Neural cell (in vitro differentiated cells): ENCODE measurements at regions not wholly inside any gene's neighbourhood (a gene's known extent, or its start where the extent isn't known, plus 50 kb on each side); places are given as distances from the start of the nearest gene placed in this dataset.

Source experiments
- H2AFZ ChIP-seq: fragments of 200-600, 300-800 bp; sonication (generic), shearing (Covaris generic); 2 replicates; pipeline ENCODE4 v1.6.0; 2014; ENCODE audit warnings: low read depth, mild to moderate bottlenecking, antibody characterized with exemption, low read length, moderate library complexity
- H3F3A ChIP-seq: fragments of 200-600 bp; shearing (Covaris generic); 2 replicates; pipeline ENCODE4 v1.6.1; 2016; ENCODE audit warnings: mild to moderate bottlenecking, moderate library complexity, mixed read lengths, antibody characterized with exemption, low read length; ENCODE audit not compliant: insufficient read depth, poor library complexity, severe bottlenecking
- H3K27ac ChIP-seq: fragments of 200-600, 300-800 bp; sonication (generic), shearing (Covaris generic); 2 replicates; pipeline ENCODE4 v1.5.1; 2014; ENCODE audit warnings: mild to moderate bottlenecking, low read length, moderate library complexity
- H3K27me3 ChIP-seq: fragments of 300-800, 200-600 bp; sonication (generic), shearing (Covaris generic); 2 replicates; pipeline ENCODE4 v1.6.0; 2014; ENCODE audit warnings: mild to moderate bottlenecking, low read depth, low read length, moderate library complexity; ENCODE audit not compliant: insufficient read depth
- H3K36me3 ChIP-seq: fragments of 300-800, 200-600 bp; sonication (generic), shearing (Covaris generic); 2 replicates; pipeline ENCODE4 v1.5.1; 2014; ENCODE audit warnings: mild to moderate bottlenecking, antibody characterized with exemption, low read length, moderate library complexity; ENCODE audit not compliant: insufficient read depth
- H3K4me2 ChIP-seq: fragments of 300-800, 200-600 bp; sonication (generic), shearing (Covaris generic); 2 replicates; pipeline ENCODE4 v1.6.0; 2014; ENCODE audit warnings: mild to moderate bottlenecking, low read length
- H3K4me3 ChIP-seq: fragments of 300-800, 200-600 bp; sonication (generic), shearing (Covaris generic); 2 replicates; pipeline ENCODE4 v1.5.1; 2014; ENCODE audit warnings: mild to moderate bottlenecking, low read length, moderate library complexity
- H3K79me2 ChIP-seq: fragments of 200-600 bp; shearing (Covaris generic); replicated peaks from 2 replicates; pipeline ENCODE4 v1.6.0; 2014; ENCODE audit warnings: mild to moderate bottlenecking, low read length, moderate library complexity; ENCODE audit not compliant: insufficient read depth
- H3K9ac ChIP-seq: fragments of 300-800, 200-600 bp; sonication (generic), shearing (Covaris generic); 2 replicates; pipeline ENCODE4 v1.6.1; 2016; ENCODE audit warnings: mild to moderate bottlenecking, low read length, mixed read lengths
- H3K9me2 ChIP-seq: fragments of 200-600 bp; shearing (Covaris generic); 2 replicates; pipeline ENCODE4 v1.6.1; 2016; ENCODE audit warnings: mild to moderate bottlenecking, low read length, mixed read lengths; ENCODE audit not compliant: insufficient read depth
- H3K9me3 ChIP-seq: fragments of 200-600, 300-800 bp; sonication (generic), shearing (Covaris generic); 2 replicates; pipeline ENCODE4 v1.6.1; 2016; ENCODE audit warnings: mild to moderate bottlenecking, mixed run types, low read length, moderate library complexity, mixed read lengths
- H4K20me1 ChIP-seq: fragments of 200-600 bp; shearing (Covaris generic); 2 replicates; pipeline ENCODE4 v1.6.1; 2016; ENCODE audit warnings: mild to moderate bottlenecking, mixed run types; ENCODE audit not compliant: insufficient read depth
- CTCF ChIP-seq: fragments of 450-650 bp; IDR thresholded peaks from 2 replicates; pipeline ENCODE4 v1.5.1; 2014; ENCODE audit warnings: antibody characterized with exemption, mild to moderate bottlenecking, moderate library complexity; ENCODE audit not compliant: poor library complexity, severe bottlenecking
- EP300 ChIP-seq: fragments of 450-650 bp; conservative IDR thresholded peaks from 2 replicates; pipeline ENCODE4 v1.6.1; 2014; ENCODE audit warnings: antibody characterized with exemption, mild to moderate bottlenecking, moderate library complexity; ENCODE audit not compliant: poor library complexity, severe bottlenecking
- EZH2 ChIP-seq: fragments of 200-600, 300-800 bp; shearing (Covaris generic), sonication (generic); IDR thresholded peaks from 2 replicates; pipeline ENCODE4 v1.6.1; 2014; ENCODE audit warnings: antibody characterized with exemption, low read length, borderline replicate concordance, mild to moderate bottlenecking; ENCODE audit not compliant: insufficient read depth, poor library complexity, severe bottlenecking
- MXI1 ChIP-seq: fragments of 450-650 bp; conservative IDR thresholded peaks from 2 replicates; pipeline ENCODE4 v1.6.1; 2014; ENCODE audit warnings: antibody characterized with exemption, mild to moderate bottlenecking; ENCODE audit not compliant: poor library complexity, severe bottlenecking
- POLR2AphosphoS5 ChIP-seq: IDR thresholded peaks from 2 replicates; pipeline ENCODE4 v1.6.1; 2012
- RAD21 ChIP-seq: fragments of 450-650 bp; conservative IDR thresholded peaks from 2 replicates; pipeline ENCODE4 v1.6.1; 2014; ENCODE audit warnings: antibody characterized with exemption, mild to moderate bottlenecking, moderate library complexity
- REST ChIP-seq: IDR thresholded peaks from 2 replicates; pipeline ENCODE4 v1.6.1; 2012; ENCODE audit warnings: borderline replicate concordance
- SMC3 ChIP-seq: fragments of 450-650 bp; conservative IDR thresholded peaks from 2 replicates; pipeline ENCODE4 v1.6.1; 2014; ENCODE audit warnings: antibody characterized with exemption, mild to moderate bottlenecking, moderate library complexity; ENCODE audit not compliant: poor library complexity
- TAF1 ChIP-seq: IDR thresholded peaks from 2 replicates; pipeline ENCODE4 v1.6.1; 2012; ENCODE audit warnings: low read depth

- H2AFZ ChIP-seq, result no peak overlapping the region
- no peak overlapping the region for H3K9ac ChIP-seq
- no peaks in the 10 kb centered on the region for H3F3A ChIP-seq
- no peak overlapping the region for H3K4me3 ChIP-seq
- no peak for TF ChIP-seq MXI1
- no peak for TF ChIP-seq RAD21
- TF ChIP-seq POLR2AphosphoS5, result no peak
- TF ChIP-seq EP300, result no peak
- TF ChIP-seq SMC3, result no peak
- no peak for TF ChIP-seq CTCF
- no peak for TF ChIP-seq EZH2
- TF ChIP-seq REST, result no peak
- no peak for TF ChIP-seq TAF1
- no peak overlapping the region for H3K4me2 ChIP-seq
- no peaks in the 10 kb centered on the region for H4K20me1 ChIP-seq
- H3K9me3 ChIP-seq, result no peaks in the 10 kb centered on the region
- no peaks in the 10 kb centered on the region for H3K79me2 ChIP-seq
- H3K9me2 ChIP-seq, result no peaks in the 10 kb centered on the region
- H3K36me3 ChIP-seq, result no peaks in the 10 kb centered on the region
- no peaks in the 10 kb centered on the region for H3K27me3 ChIP-seq
- H3K27ac ChIP-seq, result no peak overlapping the region
These were observed 301.8 kb upstream of the GADL1 start for GRCh38 chr3:31196261-31196660.

- Histone ChIP-seq H3K27ac (no peak overlapping the region), H3K79me2 (no peaks in the 10 kb centered on the region), H3K4me3 (no peak overlapping the region), H3K4me2 (no peak overlapping the region), H2AFZ (no peak overlapping the region), H4K20me1 (no peaks in the 10 kb centered on the region), H3K36me3 (no peaks in the 10 kb centered on the region), H3F3A (no peaks in the 10 kb centered on the region), H3K27me3 (no peaks in the 10 kb centered on the region), H3K9me3 (no peaks in the 10 kb centered on the region), H3K9me2 (no peaks in the 10 kb centered on the region), H3K9ac (no peak overlapping the region)
- no peak for TF ChIP-seq MXI1
- TF ChIP-seq REST, result no peak
- TF ChIP-seq RAD21, result no peak
- TF ChIP-seq SMC3, result no peak
- TF ChIP-seq POLR2AphosphoS5, result no peak
- no peak for TF ChIP-seq CTCF
These were observed 302.5 kb upstream of the GADL1 start for GRCh38 chr3:31196881-31197364.
